HG02852 (cell line): ENCODE measurements at regions not wholly inside any gene's neighbourhood (a gene's known extent, or its start where the extent isn't known, plus 50 kb on each side); places are given as distances from the start of the nearest gene placed in this dataset.

Experiments used
- ATAC-seq: cut with Tn5 transposase; IDR thresholded peaks from one replicate; pipeline ENCODE4 v1.9.1; 2021; ENCODE audit warnings: mild to moderate bottlenecking, moderate library complexity; ENCODE audit not compliant: unreplicated experiment

DNA sequence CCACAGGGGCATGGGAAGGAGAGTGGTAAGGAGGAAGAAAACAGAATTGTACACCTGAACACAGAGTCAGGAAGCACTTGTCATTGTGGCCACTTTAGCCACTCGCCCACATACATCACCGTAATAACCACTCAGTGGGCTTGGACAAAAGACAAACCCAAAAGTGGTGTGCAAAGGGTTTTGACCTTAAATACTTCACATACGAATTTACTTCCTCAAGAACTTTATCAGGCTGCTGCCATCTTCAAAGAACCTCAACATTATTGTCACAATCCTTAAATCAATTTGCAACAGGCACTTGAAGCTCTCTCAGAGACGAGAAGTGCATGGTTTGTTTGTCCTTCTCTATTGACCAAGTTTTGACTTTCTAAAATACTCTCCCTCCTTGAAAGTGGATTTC lies 187.3 kb upstream of the EGLN3 start:
- no peak for ATAC-seq

GRCh38 chr14:34137001-34137745 lies 186.3 kb upstream of the EGLN3 start:
- ATAC-seq = no peak

GRCh38 chr14:34135492-34135891 lies 184.6 kb upstream of the EGLN3 start:
- no peak for ATAC-seq

DNA sequence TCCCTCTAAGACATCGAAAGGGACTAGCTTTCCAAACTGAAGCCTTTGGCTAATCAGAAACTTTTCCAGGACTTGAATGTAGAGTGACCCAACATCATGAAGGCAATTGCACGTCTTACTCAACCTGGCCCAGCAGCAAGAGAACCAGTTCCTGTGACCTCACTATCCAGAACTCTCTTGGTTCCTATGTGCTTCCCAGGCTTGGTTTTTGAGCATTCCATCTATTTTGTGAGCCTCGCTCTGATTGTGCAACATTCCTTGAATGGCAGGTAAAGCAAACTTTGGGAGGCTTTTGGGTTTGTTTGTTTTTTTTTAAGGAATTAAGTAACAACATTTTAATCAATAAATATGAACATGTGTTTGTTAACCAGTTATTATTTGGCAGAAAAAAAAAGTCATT lies 183.6 kb upstream of the EGLN3 start:
- no peak for ATAC-seq

DNA sequence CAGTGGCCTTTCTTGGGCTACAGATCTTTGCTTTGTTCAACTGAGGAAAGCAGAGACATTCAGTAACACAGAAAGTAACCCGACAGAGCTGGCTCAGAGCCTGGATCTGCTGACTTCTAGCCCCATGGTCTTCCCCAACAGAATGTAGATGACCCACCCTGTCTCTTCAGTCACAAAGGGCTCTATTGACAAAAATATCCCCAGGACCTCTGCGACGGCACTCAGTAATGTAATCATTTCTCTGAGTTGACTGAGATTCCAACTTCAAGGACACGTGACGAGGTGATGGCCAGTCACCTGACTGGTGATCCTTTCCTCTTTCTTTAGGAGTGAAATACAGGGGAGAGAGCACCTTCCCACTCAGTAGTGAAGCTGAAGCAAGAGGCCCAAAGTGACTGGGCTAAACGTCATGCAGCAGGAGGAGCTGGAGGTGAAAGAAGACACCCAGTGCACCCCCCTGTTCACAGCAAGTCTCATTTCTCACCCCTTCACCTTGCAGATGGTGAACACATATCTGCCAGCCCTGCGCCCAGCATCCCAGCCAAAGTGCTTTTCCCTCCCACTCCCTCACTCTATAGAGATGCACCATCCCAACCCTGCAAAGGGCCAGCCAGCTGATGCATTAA lies 179.2 kb upstream of the EGLN3 start:
- no peak for ATAC-seq

GRCh38 chr14:34128665-34129064 lies 177.8 kb upstream of the EGLN3 start:
- no peak for ATAC-seq

GRCh38 chr14:34126586-34126985 lies 175.7 kb upstream of the EGLN3 start:
- no peak for ATAC-seq

- ATAC-seq = no peak
These were observed 173.7 kb upstream of the EGLN3 start for GRCh38 chr14:34124585-34124984.

GRCh38 chr14:34122650-34123049 lies 171.8 kb upstream of the EGLN3 start:
- no peak for ATAC-seq

DNA sequence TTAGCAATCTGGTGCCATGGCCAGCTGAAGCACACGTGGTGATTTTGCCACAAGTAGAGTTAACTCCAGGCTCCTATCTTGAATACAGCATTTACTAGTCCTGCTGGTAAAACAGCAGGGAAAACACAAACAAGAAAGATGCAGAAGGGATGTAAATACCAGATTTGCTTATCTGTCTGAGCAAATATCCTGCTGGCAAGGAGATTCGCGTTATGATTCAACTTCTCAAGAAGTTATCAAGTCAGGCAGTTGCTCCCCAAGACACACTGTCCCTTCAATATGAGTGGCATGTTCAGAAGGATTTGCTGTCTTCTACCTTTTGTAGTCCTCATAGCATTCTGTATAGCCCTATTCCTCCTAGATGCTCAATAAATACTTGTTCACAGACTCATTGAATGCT lies 171.2 kb upstream of the EGLN3 start:
- ATAC-seq = no peak

DNA sequence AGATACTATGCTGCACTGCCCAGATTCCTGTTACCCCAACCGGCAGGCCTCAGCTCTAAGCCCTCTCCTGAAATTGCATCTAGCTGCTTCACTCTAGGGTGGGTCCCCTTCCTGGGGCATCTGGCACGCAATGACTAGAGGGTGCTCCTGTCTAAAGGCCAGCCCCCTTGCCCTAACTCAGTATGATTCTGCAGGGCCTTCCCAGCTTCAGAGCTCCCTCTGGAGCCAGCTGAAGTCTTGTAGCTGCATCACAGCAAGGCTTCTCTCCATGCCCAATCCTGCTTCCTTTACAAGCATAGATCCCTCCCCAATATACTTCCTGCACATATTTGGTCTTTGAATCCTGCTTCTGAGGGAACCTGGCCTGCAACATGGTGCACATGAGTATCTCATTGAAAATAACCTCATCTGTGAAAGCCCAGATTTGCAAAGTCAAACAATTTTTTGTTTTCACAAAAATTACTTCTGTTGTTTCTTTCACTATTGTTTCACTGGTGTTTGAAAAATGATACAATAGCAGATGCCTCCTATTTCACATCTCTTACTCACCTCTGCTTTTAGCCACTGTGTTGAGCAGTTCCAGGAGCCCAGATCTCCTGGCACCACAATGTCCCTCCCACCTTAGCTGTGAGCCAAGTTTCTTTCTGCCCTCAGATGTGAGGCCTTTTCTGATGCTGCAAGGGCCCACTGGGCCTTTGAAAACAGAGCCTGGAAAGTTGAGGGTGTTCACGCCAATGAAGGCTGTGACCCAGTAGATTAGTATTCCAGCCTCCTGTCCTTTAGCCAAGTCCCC lies 169.5 kb upstream of the EGLN3 start:
- ATAC-seq = no peak

- no peak for ATAC-seq
These were observed 168.4 kb upstream of the EGLN3 start for GRCh38 chr14:34119107-34119858.

GRCh38 chr14:34113991-34114390 lies 163.1 kb upstream of the EGLN3 start:
- ATAC-seq = no peak

GRCh38 chr14:34113005-34113511 lies 162.2 kb upstream of the EGLN3 start:
- ATAC-seq = no peak

- no peak for ATAC-seq
These were observed 161.1 kb upstream of the EGLN3 start for GRCh38 chr14:34111953-34112352.

DNA sequence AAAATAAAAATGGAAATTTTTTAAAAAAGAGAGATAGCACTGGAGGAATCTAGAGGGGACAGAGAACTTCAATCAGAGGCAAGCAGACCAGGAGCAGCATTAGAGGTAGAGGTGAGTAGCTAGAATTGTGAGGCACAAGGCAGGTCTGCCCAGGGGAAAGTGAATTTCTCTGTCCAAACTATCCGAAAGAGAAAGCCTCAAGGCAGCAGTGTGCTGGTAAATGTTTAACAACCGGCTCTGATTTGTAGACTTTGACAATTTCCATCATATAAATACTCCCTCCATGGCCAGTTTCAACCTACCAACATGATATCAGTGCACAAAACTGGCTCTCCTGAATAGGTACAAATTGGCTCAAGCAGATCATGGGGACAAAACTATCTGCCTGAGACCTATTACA lies 160.6 kb upstream of the EGLN3 start:
- no peak for ATAC-seq

DNA sequence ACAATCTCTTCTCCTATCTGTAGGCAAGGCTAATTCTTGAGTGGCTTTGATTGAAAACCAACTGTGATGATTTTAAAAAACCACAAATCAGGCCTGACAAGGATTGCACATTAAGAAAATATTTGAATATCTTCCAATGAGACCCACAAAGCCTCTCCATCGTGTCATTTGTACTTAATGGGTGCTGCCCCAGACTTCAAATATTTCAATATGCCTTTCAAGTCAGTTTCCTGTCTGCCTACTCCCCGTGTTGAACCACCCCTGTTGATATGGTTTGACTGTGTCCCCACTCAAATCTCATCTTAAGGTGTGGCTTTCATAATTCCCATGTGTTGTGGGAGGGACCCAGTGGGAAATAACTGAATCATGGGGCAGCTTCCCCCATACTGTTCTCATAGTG lies 159.7 kb upstream of the EGLN3 start:
- no peak for ATAC-seq

DNA sequence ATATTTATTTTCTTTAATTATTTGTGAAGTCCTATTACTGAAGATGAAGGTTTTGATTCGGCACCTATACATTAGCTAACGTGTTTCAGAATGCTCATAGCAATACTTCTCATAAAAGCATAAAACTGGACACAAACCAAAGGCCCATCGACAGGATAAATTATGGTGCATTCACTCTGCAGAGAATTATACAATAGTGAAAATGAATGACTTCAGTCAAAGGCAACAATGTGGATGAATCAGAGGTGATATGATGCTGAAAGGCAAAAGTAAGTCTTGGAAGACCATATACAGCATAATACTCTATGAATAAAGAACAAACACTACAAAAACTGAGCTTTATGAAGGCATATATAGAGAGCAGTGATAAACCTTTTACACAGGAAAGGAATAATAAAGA lies 156.6 kb upstream of the EGLN3 start:
- no peak for ATAC-seq

GRCh38 chr14:34106310-34106709 lies 155.4 kb upstream of the EGLN3 start:
- ATAC-seq = no peak

DNA sequence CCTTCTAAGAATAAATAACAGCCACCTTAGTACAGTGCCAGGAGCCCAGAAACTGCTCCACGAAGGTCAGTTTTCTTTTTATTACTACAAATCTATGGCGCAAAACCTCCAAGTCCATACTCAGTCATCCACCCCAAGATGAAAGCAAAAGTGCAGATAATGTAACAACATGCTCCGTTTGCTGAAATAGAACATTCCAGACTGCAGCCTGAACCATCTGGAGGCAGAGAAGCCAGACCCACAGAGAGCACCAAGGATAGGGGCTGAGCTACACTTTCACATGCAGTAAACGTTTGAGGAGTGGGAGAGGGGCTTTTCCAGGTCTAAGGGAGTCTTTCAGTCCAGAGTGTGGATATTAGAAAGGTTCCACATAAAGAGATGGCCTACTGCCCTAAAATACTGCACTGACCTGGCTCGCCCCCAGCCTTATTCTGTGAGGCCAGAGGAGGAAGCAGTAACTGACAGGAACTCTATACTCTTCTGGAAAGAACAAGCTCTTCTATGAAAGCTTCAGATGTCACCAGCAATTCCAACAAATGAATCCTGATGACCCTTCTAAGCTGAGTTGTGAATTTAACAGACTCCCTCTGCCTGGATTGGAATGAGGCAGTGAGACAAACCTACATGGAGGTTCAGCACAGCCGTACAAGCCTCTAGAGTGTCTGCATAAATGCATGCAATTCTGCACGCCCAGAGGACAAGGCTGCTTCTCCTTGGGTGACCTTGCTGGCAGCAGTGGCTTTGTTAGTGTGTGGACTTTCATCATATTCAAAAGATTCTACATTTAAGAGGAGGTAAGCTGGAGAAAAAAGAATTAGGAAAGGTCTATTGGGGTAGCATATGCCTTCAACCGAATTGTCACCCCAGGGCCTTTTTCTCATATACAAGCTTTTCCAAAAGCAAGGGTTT lies 153.9 kb upstream of the EGLN3 start:
- no peak for ATAC-seq
